DOHH2 (cell line): ENCODE measurements at regions not wholly inside any gene's neighbourhood (a gene's known extent, or its start where the extent isn't known, plus 50 kb on each side); places are given as distances from the start of the nearest gene placed in this dataset.

Source experiments
- EZH2phosphoT487 ChIP-seq: fragments of 200-600 bp; sonication (generic); IDR thresholded peaks from 2 replicates; pipeline ENCODE4 v1.6.1; 2017; ENCODE audit warnings: borderline replicate concordance, mild to moderate bottlenecking, antibody characterized with exemption, low read length, moderate library complexity, mixed read lengths
- TF ChIP-seq, protein P1 (sequence below): fragments of 200-600 bp; sonication (generic); IDR thresholded peaks from one replicate; pipeline ENCODE4 v1.5.1; 2014; ENCODE audit warnings: antibody characterized with exemption, mild to moderate bottlenecking, low read depth, low read length; ENCODE audit not compliant: poor library complexity, severe bottlenecking

DNA sequence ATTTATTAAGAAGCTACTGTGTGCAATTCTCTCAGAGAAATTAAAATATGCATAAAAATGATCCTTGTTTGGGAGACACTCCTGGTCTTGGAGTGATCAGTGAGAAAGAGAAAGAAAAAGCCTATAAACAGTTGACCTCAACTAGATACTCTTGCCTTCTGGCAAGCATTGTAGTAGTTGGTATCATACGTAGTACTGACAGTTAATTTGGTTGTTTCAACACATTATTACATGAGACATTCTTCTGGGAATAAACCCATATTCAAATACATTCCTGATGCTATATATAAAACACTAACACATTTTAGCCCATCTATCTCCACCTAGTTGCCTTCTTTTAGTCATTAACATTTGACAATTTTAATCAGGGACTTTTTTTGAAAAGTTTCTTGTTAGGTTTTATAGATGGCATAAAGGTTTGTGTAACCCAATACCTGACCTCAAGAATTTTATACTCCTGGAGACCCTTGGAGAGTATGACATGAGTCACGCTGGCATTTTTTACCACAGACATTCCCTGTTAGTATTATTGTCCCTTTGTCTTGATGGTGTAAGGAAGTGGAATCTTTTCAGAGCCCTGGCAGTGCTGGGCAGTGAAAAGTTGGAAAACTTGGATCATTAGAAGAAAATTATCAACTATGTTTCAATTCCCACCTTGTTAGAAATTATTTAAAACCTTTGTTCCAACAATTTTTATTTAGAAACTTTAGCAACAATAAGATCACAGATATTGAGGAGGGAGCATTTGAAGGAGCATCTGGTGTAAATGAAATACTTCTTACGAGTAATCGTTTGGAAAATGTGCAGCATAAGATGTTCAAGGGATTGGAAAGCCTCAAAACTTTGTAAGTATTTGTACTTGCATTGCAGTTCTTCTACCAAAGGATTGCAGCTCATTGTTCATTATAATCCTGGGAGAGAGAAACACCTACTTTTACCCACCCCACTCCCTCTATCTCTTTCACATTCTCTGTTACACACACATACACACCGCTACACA lies 167.1 kb upstream of the PACRGL start:
- TF ChIP-seq, protein P1, sequence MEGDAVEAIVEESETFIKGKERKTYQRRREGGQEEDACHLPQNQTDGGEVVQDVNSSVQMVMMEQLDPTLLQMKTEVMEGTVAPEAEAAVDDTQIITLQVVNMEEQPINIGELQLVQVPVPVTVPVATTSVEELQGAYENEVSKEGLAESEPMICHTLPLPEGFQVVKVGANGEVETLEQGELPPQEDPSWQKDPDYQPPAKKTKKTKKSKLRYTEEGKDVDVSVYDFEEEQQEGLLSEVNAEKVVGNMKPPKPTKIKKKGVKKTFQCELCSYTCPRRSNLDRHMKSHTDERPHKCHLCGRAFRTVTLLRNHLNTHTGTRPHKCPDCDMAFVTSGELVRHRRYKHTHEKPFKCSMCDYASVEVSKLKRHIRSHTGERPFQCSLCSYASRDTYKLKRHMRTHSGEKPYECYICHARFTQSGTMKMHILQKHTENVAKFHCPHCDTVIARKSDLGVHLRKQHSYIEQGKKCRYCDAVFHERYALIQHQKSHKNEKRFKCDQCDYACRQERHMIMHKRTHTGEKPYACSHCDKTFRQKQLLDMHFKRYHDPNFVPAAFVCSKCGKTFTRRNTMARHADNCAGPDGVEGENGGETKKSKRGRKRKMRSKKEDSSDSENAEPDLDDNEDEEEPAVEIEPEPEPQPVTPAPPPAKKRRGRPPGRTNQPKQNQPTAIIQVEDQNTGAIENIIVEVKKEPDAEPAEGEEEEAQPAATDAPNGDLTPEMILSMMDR: no peak
- no peak for TF ChIP-seq EZH2phosphoT487
